IPS DF 6.9 (cell line): ENCODE measurements at regions not wholly inside any gene's neighbourhood (a gene's known extent, or its start where the extent isn't known, plus 50 kb on each side); places are given as distances from the start of the nearest gene placed in this dataset.
"Not testable (repeated sequence)": the region's sequence is repeated elsewhere in the genome, so short reads cannot be mapped to it uniquely, and the experiment has no call there.

Experiments used
- DNase-seq: peaks from one replicate; pipeline ENCODE4 v3.0.0-alpha.2; 2013; ENCODE audit warnings: low read depth, low spot score
- H3K27ac ChIP-seq: one replicate; pipeline ENCODE4 v1.5.1; 2013; ENCODE audit warnings: low read length, control low read depth
- H3K27me3 ChIP-seq: 2 replicates; pipeline ENCODE4 v1.6.1; 2013; ENCODE audit warnings: mild to moderate bottlenecking, low read length; ENCODE audit not compliant: control insufficient read depth, insufficient read depth
- H3K36me3 ChIP-seq: 2 replicates; pipeline ENCODE4 v1.6.1; 2013; ENCODE audit warnings: low read length; ENCODE audit not compliant: control insufficient read depth, insufficient read depth
- H3K4me1 ChIP-seq: 2 replicates; pipeline ENCODE4 v1.6.1; 2013; ENCODE audit warnings: low read length; ENCODE audit not compliant: control insufficient read depth, insufficient read depth
- H3K4me3 ChIP-seq: 2 replicates; pipeline ENCODE4 v1.5.1; 2013; ENCODE audit warnings: mild to moderate bottlenecking, low read length
- H3K9me3 ChIP-seq: 2 replicates; pipeline ENCODE4 v1.6.1; 2013; ENCODE audit warnings: low read length, inconsistent platforms; ENCODE audit not compliant: control insufficient read depth, insufficient read depth
- WGBS: extraction: QIAGEN DNeasy Blood & Tissue Kit; methylation state at CpG from one replicate; pipeline ENCODE4 v1.1.7; 2013; ENCODE audit warnings: mixed read lengths, missing lambda C conversion rate; ENCODE audit not compliant: insufficient read length, insufficient coverage; 5-methylcytosine and 5-hydroxymethylcytosine counted together

DNA sequence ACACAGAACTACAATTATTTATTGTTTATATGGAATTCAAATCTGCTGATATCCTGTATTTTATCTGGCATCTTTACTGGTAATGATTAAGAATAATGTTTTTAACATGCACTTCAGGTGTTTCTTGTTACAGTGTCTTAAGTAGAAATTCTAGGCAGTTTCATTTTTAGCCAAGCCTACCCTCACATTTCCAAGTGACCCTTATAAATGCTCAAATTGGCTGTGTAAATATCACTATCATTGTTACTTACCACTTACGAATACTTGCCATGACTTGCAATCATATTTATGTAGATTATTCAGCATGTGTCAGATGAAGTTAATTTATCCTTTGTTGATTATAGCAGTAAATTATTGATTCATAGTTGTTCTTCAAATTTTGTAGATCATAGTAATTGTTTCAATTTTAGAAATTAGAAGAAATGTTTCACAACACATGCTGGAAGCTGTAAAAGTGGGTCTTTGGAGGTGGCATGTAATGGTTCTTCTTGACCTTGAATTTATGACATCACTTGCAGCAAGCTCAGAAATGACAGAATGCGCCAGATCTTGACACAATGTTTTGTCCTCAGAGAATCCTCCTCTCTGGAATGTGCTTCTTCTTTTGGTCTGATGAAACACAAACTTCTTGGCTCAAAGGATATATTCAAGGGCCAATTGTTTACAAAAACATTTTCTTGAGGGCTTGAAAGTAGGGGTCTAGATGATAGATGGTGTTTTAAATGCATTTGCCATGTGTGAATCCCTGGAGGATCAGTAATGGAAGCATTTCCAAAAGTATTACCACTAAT is 471.8 kb downstream of the COL12A1 start:
- Histone ChIP-seq H3K4me3 (no peak overlapping the region), H3K4me1 (no peaks in the 10 kb centered on the region), H3K36me3 (no peaks in the 10 kb centered on the region), H3K27me3 (no peaks in the 10 kb centered on the region), H3K9me3 (no peaks in the 10 kb centered on the region), H3K27ac (no peak overlapping the region)
- no peak for DNase-seq
- no CpG with 5 or more reads among the region's 2 CpGs for WGBS

DNA sequence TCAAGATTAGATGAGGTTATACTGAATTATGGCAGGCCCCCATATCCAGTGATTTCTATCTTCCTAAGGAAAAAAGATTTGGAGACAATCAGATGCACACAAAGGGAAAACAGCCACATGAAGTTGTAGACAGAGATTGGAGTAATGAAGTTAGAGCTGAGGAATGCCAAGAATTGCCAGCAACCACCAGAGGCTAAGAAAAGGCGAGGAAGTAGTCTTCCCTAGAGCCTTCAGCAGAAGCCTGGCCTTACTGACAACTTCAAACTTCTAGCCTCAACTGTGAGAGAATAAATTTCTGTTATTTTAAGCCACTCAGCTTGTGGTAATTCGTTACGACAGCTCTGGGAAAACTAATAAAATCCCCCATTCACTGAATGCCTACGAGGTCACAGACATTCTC is 473.9 kb downstream of the COL12A1 start:
- H3K36me3 ChIP-seq = no peaks in the 10 kb centered on the region
- no peaks in the 10 kb centered on the region for H3K27me3 ChIP-seq
- no peaks in the 10 kb centered on the region for H3K4me1 ChIP-seq
- no peaks in the 10 kb centered on the region for H3K9me3 ChIP-seq
- no peak overlapping the region for H3K27ac ChIP-seq
- DNase-seq = no peak
- H3K4me3 ChIP-seq = no peak overlapping the region
- no CpG with 5 or more reads among the region's 4 CpGs for WGBS

GRCh38 chr6:74731204-74731603 is 474.6 kb downstream of the COL12A1 start:
- no CpG with 5 or more reads among the region's 2 CpGs for WGBS
- H3K36me3 ChIP-seq = no peaks in the 10 kb centered on the region
- H3K27ac ChIP-seq = no peak overlapping the region
- no peaks in the 10 kb centered on the region for H3K27me3 ChIP-seq
- H3K9me3 ChIP-seq = no peaks in the 10 kb centered on the region
- no peaks in the 10 kb centered on the region for H3K4me1 ChIP-seq
- DNase-seq = no peak
- H3K4me3 ChIP-seq = no peak overlapping the region

DNA sequence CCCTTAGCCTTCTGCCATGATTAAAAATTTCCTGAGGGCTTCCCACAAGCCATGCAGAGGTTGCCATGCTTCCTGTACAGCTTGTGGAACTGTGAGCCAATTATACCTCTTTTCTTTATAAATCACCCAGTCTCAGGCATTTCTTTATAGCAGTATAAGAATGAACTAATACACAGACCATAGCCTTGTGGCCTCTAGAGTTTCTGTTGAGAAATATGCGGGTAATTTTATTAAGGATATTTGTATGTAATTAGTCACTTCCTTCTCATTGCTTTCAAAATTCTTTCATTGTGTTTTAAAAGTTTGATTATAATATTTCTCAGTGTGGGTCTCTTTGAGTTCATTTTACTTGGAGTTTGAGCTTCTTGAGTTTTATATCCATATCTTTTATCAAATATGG is 484.9 kb downstream of the COL12A1 start:
- Histone ChIP-seq H3K27ac (no peak overlapping the region), H3K4me3 (no peak overlapping the region), H3K9me3 (no peaks in the 10 kb centered on the region), H3K27me3 (no peaks in the 10 kb centered on the region), H3K4me1 (no peaks in the 10 kb centered on the region), H3K36me3 (no peaks in the 10 kb centered on the region)
- no CpG with 5 or more reads among the region's 1 CpG for WGBS
- DNase-seq = no peak

DNA sequence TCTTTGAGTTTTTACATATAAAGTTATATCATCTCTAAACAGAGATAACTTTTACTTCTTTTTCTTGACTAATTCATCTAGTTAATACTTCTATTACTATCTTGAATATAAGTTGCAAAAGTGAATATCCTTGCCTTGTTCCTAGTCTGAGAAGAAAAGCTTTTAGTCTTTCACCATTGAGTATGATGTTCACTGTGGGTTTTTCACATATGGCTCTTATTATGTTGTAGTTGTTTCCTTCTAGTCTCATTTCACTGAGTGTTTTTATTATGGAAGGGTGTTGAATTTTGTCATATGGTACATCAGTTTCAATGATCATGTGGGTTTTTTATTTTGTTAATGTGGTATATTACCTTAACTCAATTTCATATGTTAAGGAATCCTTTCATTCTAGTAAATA is 488.3 kb downstream of the COL12A1 start:
- Histone ChIP-seq H3K4me3 (no peak overlapping the region), H3K36me3 (no peaks in the 10 kb centered on the region), H3K9me3 (no peaks in the 10 kb centered on the region), H3K4me1 (no peaks in the 10 kb centered on the region), H3K27me3 (no peaks in the 10 kb centered on the region), H3K27ac (no peak overlapping the region)
- DNase-seq = no peak

DNA sequence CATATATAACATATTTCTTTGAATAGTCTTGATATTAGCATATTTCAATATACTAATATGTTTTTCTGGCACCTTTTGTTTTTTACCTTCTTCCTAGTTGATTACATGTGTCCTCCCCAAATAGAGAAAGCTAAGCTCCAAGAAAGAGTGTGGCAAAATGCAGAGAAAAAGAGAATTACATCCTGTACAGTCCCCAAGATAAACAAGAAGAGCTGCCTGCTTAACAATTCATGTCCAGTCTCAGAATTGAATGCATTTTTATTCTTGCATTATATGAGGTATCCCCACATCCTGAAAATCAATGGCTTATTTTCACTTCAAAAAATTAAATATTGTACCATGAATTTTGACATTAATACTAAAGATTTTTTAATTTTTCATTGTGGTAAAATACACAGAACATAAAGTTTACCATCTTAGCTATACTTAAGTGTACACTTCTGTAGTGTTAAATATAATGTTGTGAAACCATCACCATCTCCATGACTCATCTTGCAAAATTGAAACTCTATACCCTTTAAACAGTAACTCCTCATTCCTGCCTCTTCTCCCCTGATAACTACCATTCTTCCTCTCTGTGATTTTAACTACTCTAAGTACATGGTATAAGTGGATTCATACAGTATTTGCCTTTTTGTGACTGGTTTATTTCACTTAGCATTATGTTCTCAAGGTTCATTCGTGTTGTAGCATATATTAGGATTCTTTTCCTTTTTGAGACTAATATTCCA is 490.3 kb downstream of the COL12A1 start:
- Histone ChIP-seq H3K4me3 (no peak overlapping the region), H3K4me1 (no peaks in the 10 kb centered on the region), H3K27ac (no peak overlapping the region), H3K27me3 (no peaks in the 10 kb centered on the region), H3K36me3 (no peaks in the 10 kb centered on the region), H3K9me3 (no peaks in the 10 kb centered on the region)
- WGBS = no CpG with 5 or more reads among the region's 1 CpG
- DNase-seq = no peak

DNA sequence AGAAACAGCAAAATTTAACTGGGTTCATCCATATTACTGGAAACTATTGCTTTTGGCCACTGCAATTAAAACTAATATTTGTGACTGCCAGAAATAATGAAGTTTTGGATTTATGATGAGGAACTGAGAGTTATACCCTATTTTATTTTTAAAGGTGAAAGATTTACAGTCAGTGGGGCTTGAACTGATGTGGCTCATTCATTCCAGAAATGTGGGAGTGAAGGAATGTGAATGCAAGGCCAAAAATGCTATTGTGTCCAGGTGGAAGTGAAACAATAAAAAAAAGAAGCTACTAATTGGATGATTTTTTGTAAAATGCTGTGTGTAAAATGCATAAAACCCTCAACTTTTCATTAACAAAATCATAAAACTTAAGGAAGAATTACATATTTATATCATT is 491.9 kb downstream of the COL12A1 start:
- DNase-seq = no peak
- Histone ChIP-seq H3K27me3 (no peaks in the 10 kb centered on the region), H3K4me1 (no peaks in the 10 kb centered on the region), H3K4me3 (no peak overlapping the region), H3K27ac (no peak overlapping the region), H3K9me3 (no peaks in the 10 kb centered on the region), H3K36me3 (no peaks in the 10 kb centered on the region)

GRCh38 chr6:74705451-74705850 is 500.4 kb downstream of the COL12A1 start:
- Histone ChIP-seq H3K36me3 (no peaks in the 10 kb centered on the region), H3K9me3 (no peaks in the 10 kb centered on the region), H3K4me1 (no peaks in the 10 kb centered on the region), H3K4me3 (no peak overlapping the region), H3K27me3 (no peaks in the 10 kb centered on the region), H3K27ac (no peak overlapping the region)
- DNase-seq = no peak
- no CpG with 5 or more reads among the region's 1 CpG for WGBS

- not testable (repeated sequence) for DNase-seq, H3K4me3 ChIP-seq, H3K27ac ChIP-seq, H3K4me1 ChIP-seq, H3K27me3 ChIP-seq, H3K9me3 ChIP-seq, H3K36me3 ChIP-seq
- no CpG with 5 or more reads among the region's 7 CpGs for WGBS
Measured at GRCh38 chr6:74704540-74704939, 501.3 kb downstream of the COL12A1 start.

GRCh38 chr6:74690365-74690764 is 515.5 kb downstream of the COL12A1 start:
- H3K4me1 ChIP-seq = no peaks in the 10 kb centered on the region
- DNase-seq = no peak
- H3K4me3 ChIP-seq = no peak overlapping the region
- no peaks in the 10 kb centered on the region for H3K36me3 ChIP-seq
- WGBS = no CpG with 5 or more reads among the region's 2 CpGs
- no peak overlapping the region for H3K27ac ChIP-seq
- no peaks in the 10 kb centered on the region for H3K9me3 ChIP-seq
- no peaks in the 10 kb centered on the region for H3K27me3 ChIP-seq

GRCh38 chr6:74689601-74690000 is 516.3 kb downstream of the COL12A1 start:
- H3K9me3 ChIP-seq = no peaks in the 10 kb centered on the region
- no peaks in the 10 kb centered on the region for H3K27me3 ChIP-seq
- no peaks in the 10 kb centered on the region for H3K4me1 ChIP-seq
- H3K36me3 ChIP-seq = no peaks in the 10 kb centered on the region
- WGBS = no CpG with 5 or more reads among the region's 2 CpGs
- no peak overlapping the region for H3K27ac ChIP-seq
- no peak for DNase-seq
- no peak overlapping the region for H3K4me3 ChIP-seq
